ENCODE measurements at regions not wholly inside any gene's neighbourhood (a gene's known extent, or its start where the extent isn't known, plus 50 kb on each side); places are given as distances from the start of the nearest gene placed in this dataset.
"Not testable (repeated sequence)": the region's sequence is repeated elsewhere in the genome, so short reads cannot be mapped to it uniquely, and the experiment has no call there.

DNA sequence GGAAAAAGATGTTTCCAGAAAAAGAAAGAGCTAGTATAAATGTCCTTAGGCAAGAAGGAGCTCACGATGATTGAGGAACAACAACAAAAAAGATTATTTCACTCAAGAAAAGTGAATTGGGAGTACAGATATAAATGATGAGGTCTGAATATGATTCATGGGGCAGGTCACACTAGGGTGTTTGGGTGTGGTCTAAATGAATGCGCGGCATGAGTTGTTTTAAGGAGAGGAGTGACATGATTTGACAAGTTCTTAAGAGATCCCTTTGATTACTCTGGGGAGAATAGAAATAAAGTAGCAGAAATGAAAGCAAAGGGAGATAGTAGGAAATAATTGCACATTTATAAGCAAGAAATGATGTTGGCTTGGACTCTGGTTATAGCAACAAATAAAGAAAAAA lies 59.3 kb downstream of the NUTM2D start:
- peak in 1 of 2 donors; percentile 3 for DNase-seq (ENCODE audit: low read depth in 2 of 2)

DNA sequence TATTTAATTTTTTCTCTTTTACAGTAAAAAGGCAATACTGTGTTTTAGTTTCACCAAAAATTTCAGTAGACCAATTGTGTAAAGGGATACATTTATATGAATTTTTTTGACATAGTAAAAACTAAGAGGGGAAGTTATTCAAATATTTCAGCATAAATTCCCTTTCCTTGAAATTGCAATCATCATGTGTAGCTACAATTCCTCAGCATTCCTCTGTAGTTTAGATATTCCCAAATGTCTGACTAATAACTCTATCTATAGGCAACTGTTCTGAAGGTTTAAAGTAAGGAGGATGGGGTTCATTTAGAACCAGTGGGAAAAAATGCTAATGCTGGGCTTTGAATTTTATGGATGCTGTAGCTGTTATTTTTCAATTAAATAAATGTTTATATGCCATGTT lies 65.1 kb downstream of the NUTM2D start:
- DNase-seq (ENCODE audit: low read depth in 2 of 2), result not testable (repeated sequence)

DNA sequence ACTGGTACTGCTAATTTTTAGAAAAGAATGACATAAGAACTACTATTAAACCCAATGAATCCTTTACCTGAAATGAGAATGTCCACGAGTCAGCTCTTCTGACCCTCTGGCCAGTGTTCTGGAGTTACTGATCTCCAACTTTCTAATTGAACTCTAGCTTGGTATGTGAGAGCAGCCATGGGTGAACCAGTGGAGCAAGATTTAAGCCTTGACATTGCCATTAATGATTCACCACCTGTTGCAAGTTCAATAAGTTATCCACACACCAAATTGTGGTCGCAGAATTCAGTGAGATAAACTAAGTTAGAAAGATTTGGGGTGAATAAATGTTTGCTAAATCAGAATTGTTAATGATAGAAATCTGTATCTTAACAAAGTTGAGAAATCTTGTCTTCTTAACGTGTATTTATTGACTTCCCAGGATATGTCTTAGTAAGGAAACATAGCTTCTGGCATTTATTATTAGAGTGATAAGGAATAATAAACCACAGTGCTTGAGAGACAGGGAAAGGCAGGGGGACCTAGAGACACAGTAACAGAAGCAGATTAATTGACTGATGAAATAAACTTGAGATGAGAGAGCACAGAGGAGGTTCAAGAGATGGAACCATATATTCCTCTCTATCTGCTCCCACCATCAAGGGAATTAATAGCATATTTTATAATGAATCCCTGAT lies 67.3 kb downstream of the NUTM2D start:
- not testable (repeated sequence) for DNase-seq (ENCODE audit: low read depth in 2 of 2)

DNA sequence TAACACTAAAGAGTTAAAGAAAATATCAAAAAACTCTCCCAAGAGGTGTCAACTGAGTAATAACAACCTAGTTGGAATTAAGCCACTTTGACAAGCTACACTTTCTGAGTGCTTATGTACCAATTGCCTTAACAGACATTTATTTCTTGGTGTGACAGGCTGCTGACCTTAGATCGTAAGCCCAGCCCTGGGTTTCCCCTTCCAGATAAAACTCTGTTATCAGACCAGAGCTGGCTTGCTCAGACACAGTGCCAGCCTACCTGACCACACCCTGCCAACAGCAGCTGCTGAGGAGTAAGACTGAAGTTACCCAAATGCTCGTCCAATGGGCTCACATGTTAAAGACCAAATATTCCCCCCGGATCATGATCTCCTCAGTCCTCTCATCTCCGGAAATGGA lies 70.9 kb upstream of the MINPP1 start:
- not testable (repeated sequence) for DNase-seq (ENCODE audit: low read depth in 2 of 2)

DNA sequence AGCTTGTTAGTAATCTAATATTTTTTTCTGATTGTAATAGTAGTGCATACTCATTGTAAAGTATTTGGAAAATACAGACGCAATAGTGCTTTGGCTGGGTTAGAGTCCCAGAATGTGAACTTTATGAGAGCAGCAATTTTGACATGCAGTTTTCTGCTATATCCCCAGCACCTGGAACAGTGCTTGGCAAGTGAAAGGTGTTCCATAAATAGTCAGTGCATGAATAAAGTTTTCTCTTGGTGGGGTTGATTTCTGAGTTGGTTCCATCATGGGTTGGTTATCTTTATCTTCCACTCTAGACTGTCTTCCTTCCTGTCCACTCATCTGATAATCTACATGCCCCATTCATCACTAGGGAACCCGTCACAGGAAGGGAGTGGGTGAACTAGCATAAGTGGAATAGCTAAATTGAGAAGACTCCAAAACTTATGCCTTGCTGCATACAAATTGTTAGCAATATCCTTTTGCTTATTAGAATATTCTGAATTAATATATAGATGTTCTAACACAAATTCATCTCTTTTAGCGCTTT lies 69.3 kb upstream of the MINPP1 start:
- DNase-seq (ENCODE audit: low read depth in 2 of 2), result peak in 1 of 2 donors; percentile 34

DNA sequence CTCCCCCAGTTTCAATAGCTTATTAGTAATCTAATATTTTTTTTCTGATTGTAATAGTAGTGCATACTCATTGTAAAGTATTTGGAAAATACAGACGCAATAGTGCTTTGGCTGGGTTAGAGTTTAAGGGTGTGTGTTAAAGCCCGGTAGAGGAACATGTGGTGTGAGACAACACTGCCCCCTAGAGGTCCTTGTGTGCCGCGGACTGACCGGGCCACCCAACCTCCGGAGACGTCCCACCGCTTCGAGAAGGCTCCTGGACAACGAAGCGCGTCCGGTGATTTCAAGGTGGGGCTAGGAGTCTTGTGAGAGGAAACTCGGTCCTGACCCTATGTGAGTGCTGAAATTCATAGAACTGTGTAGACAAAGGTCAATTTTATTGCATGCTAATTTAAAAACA lies 68.6 kb upstream of the MINPP1 start:
- DNase-seq (ENCODE audit: low read depth in 2 of 2), result not testable (repeated sequence)

DNA sequence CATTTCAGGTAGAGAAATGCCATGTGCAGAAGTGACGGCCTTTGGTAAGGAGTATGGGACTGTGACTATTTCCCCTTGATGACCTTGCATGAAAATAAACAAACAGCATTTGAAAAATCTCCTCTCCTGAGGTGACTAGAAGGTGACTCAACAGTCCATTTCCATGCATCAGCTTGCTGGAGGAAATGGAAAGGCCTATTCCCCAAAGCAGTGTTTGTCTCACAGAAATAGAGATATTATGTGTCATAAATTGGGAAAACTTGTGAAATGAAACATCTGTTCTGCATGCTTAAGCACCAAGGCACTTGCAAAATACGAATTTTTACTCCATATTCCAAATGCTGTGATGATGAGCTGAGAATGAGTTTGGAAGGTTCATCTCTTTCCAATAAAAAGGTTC lies 67.2 kb upstream of the MINPP1 start:
- peak in 1 of 2 donors; percentile 14 for DNase-seq (ENCODE audit: low read depth in 2 of 2)

Data from dermis microvascular lymphatic vessel endothelial cell (primary cell).